HCT116 (cell line): ENCODE measurements at regions not wholly inside any gene's neighbourhood (a gene's known extent, or its start where the extent isn't known, plus 50 kb on each side); places are given as distances from the start of the nearest gene placed in this dataset.

Experiments
- ATAC-seq: fragments of 200-7000 bp; cut with Tn5 transposase; 2 replicates; pipeline ENCODE4 v1.9.1; 2020; ENCODE audit warnings: mild to moderate bottlenecking, moderate library complexity
- BruUV-seq: library from RNA; stranded (reverse); fragments of 400-500 nt; replicated peaks from 2 replicates; lab custom pipeline; 2021; lab: Mats Ljungman, UMichigan
- CTCF ChIA-PET: fragments of 300-600 bp; sonication (Branson Sonifier 250); formaldehyde crosslinking; loops from one replicate; lab custom pipeline; 2021; ENCODE audit warnings: antibody characterized with exemption; lab: Charles Lee
- POLR2A ChIA-PET: fragments of 300-600, 350-600 bp; sonication (Branson Sonifier 250); formaldehyde crosslinking; loops from one replicate; lab custom pipeline; 2021; ENCODE audit warnings: antibody characterized with exemption; lab: Charles Lee
- RAD21 ChIA-PET, 2 experiments: fragments of 300-600 bp; sonication (Branson Sonifier 250); formaldehyde crosslinking; loops; one replicate each; lab custom pipeline; 2023; ENCODE audit warnings: low total read pairs in 2 of 2; ENCODE audit not compliant: uncharacterized antibody in 2 of 2, unreplicated experiment in 2 of 2, low non-redundant PET in 1 of 2; lab: Charles Lee
- DNase-seq: peaks from one replicate; pipeline ENCODE4 v3.0.0-alpha.2; 2010; ENCODE audit warnings: low read depth, low spot score
- H2AFZ ChIP-seq: fragments of 200-600 bp; shearing (Covaris generic), sonication (generic); 2 replicates; pipeline ENCODE4 v1.6.1; 2017; ENCODE audit warnings: low read depth, mixed run types, mixed read lengths, antibody characterized with exemption, low read length; ENCODE audit not compliant: poor library complexity, severe bottlenecking
- H3K27ac ChIP-seq: 2 replicates; pipeline ENCODE4 v1.5.1; 2012; ENCODE audit warnings: low read depth, low read length
- H3K27me3 ChIP-seq: fragments of 200-600 bp; sonication (generic); 2 replicates; pipeline ENCODE4 v1.6.1; 2016; ENCODE audit warnings: mixed run types, low read length, mixed read lengths; ENCODE audit not compliant: insufficient read depth
- H3K36me3 ChIP-seq, 2 experiments: fragments of 200-500 bp in 1 of 2; fragments of 200-600 bp in 1 of 2; sonication (Bioruptor generic) in 1 of 2; sonication (generic) in 1 of 2; 2 replicates each; pipeline versions ENCODE4 v1.5.1 to v1.6.1; 2014 to 2016; ENCODE audit warnings: low read length in 2 of 2, inconsistent platforms in 1 of 2, mixed read lengths in 1 of 2, mixed run types in 1 of 2; ENCODE audit not compliant: insufficient read depth in 2 of 2, control insufficient read depth in 1 of 2
- H3K4me1 ChIP-seq, 2 experiments: fragments of 200-600 bp in 1 of 2; sonication (generic) in 1 of 2; 2 replicates each; pipeline versions ENCODE4 v1.5.1 to v1.6.1; 2012 to 2017; ENCODE audit warnings: low read length in 2 of 2, inconsistent platforms in 1 of 2, mild to moderate bottlenecking in 1 of 2, mixed read lengths in 1 of 2, mixed run types in 1 of 2, moderate library complexity in 1 of 2; ENCODE audit not compliant: insufficient read depth in 2 of 2, control insufficient read depth in 1 of 2
- H3K4me2 ChIP-seq: fragments of 200-600 bp; sonication (generic); 2 replicates; pipeline ENCODE4 v1.6.1; 2017; ENCODE audit warnings: mixed run types, low read length, mixed read lengths
- H3K4me3 ChIP-seq, 2 experiments: fragments of 200-600 bp in 1 of 2; sonication (generic) in 1 of 2; replicated peaks in 1 of 2; 2 replicates each; pipeline ENCODE4 v1.5.1; 2011 to 2016; ENCODE audit warnings: low read length in 2 of 2, control low read depth in 1 of 2, low read depth in 1 of 2, mild to moderate bottlenecking in 1 of 2, mixed read lengths in 1 of 2, mixed run types in 1 of 2
- H3K79me2 ChIP-seq: fragments of 200-600 bp; sonication (generic); 2 replicates; pipeline ENCODE4 v1.6.1; 2017; ENCODE audit warnings: mild to moderate bottlenecking, mixed run types, low read length, moderate library complexity, mixed read lengths; ENCODE audit not compliant: insufficient read depth
- H3K9ac ChIP-seq: fragments of 200-600 bp; sonication (generic); 2 replicates; pipeline ENCODE4 v1.6.1; 2016; ENCODE audit warnings: low read length, mixed read lengths
- H3K9me2 ChIP-seq: fragments of 200-600 bp; sonication (generic), shearing (Covaris generic); 2 replicates; pipeline ENCODE4 v1.6.1; 2017; ENCODE audit warnings: mixed run types, mild to moderate bottlenecking, moderate library complexity; ENCODE audit not compliant: insufficient read depth
- H3K9me3 ChIP-seq, 2 experiments: fragments of 200-500 bp in 1 of 2; fragments of 200-600 bp in 1 of 2; sonication (Bioruptor generic) in 1 of 2; sonication (generic) in 1 of 2; 2 replicates each; pipeline ENCODE4 v1.6.1; 2014 to 2017; ENCODE audit warnings: low read length in 2 of 2, mixed read lengths in 2 of 2, inconsistent platforms in 1 of 2, low read depth in 1 of 2, mild to moderate bottlenecking in 1 of 2, mixed run types in 1 of 2, moderate library complexity in 1 of 2; ENCODE audit not compliant: control insufficient read depth in 1 of 2, insufficient read depth in 1 of 2
- H4K20me1 ChIP-seq: fragments of 200-600 bp; sonication (generic), shearing (Covaris generic); 2 replicates; pipeline ENCODE4 v1.6.1; 2017; ENCODE audit warnings: mixed run types, mild to moderate bottlenecking, moderate library complexity; ENCODE audit not compliant: insufficient read depth
- CBX3 ChIP-seq: IDR thresholded peaks from 2 replicates; pipeline ENCODE4 v1.6.1; 2012; ENCODE audit warnings: low read depth
- CTCF ChIP-seq, 3 experiments: fragments of 200-600 bp in 1 of 3; sonication (generic) in 1 of 3; IDR thresholded peaks in 2 of 3; conservative IDR thresholded peaks in 1 of 3; 2 replicates each; pipeline ENCODE4 v1.5.1; 2012 to 2017; ENCODE audit warnings: low read depth in 2 of 3, low read length in 2 of 3, antibody characterized with exemption in 1 of 3, borderline replicate concordance in 1 of 3, control low read depth in 1 of 3, mild to moderate bottlenecking in 1 of 3, mixed read lengths in 1 of 3, mixed run types in 1 of 3, moderate library complexity in 1 of 3; ENCODE audit not compliant: insufficient read depth in 1 of 3
- EGR1 ChIP-seq: IDR thresholded peaks from 2 replicates; pipeline ENCODE4 v1.6.1; 2012; ENCODE audit warnings: low read depth
- EZH2 ChIP-seq: fragments of 200-600 bp; sonication (generic); IDR thresholded peaks from 2 replicates; pipeline ENCODE4 v1.6.1; 2017; ENCODE audit warnings: antibody characterized with exemption, mixed run types
- EZH2phosphoT487 ChIP-seq: fragments of 200-600 bp; IDR thresholded peaks from 2 replicates; pipeline ENCODE4 v1.6.1; 2018; ENCODE audit warnings: antibody characterized with exemption, borderline replicate concordance
- FOSL1 ChIP-seq: IDR thresholded peaks from 2 replicates; pipeline ENCODE4 v1.6.1; 2012; ENCODE audit warnings: low read depth
- MAX ChIP-seq: IDR thresholded peaks from 2 replicates; pipeline ENCODE4 v1.6.1; 2012
- RAD21 ChIP-seq: IDR thresholded peaks from 2 replicates; pipeline ENCODE4 v1.6.1; 2012; ENCODE audit warnings: low read depth, mild to moderate bottlenecking
- SP1 ChIP-seq: IDR thresholded peaks from 2 replicates; pipeline ENCODE4 v1.6.1; 2012; ENCODE audit warnings: low read depth
- YY1 ChIP-seq: IDR thresholded peaks from 2 replicates; pipeline ENCODE4 v1.6.1; 2011; ENCODE audit warnings: low read length, low read depth, moderate library complexity, mild to moderate bottlenecking; ENCODE audit not compliant: insufficient replicate concordance; ENCODE audit errors: extremely low read depth
- ZBTB33 ChIP-seq: IDR thresholded peaks from 2 replicates; pipeline ENCODE4 v1.6.1; 2011; ENCODE audit warnings: mild to moderate bottlenecking, low read length, moderate library complexity; ENCODE audit not compliant: insufficient replicate concordance; ENCODE audit errors: extremely low read depth
- intact Hi-C: fragments of 100-400 bp; cut with micrococcal nuclease; formaldehyde crosslinking; loops from 2 replicates; pipeline ENCODE4 v1.10.0; 2022

GRCh38 chr3:33936171-33936920, 137.9 kb downstream of the PDCD6IP start:
- ATAC-seq (no peak), DNase-seq (no peak)
- Histone ChIP-seq H3K9me3 (no peaks in the 10 kb centered on the region), H3K9me2 (no peaks in the 10 kb centered on the region), H3K27me3 (peaks cover 44% of the 10 kb centered on the region), H3K4me3 (no peak overlapping the region)
- no TSS peak for BruUV-seq
- no peak for TF ChIP-seq EZH2
- no peak for TF ChIP-seq CBX3
- TF ChIP-seq EGR1: no peak
- no peak for TF ChIP-seq CTCF (IDR thresholded peaks at IDR 0.05 in 2 of 3, conservative IDR thresholded peaks at IDR 0.05 in 1 of 3; ENCODE audit: borderline replicate concordance in 1 of 3, insufficient read depth in 1 of 3, low read depth in 2 of 3, low read length in 2 of 3)
- TF ChIP-seq RAD21: no peak
- no peak for TF ChIP-seq ZBTB33
- TF ChIP-seq MAX: no peak
- no peak for TF ChIP-seq YY1
- TF ChIP-seq SP1: no peak
- no peak for TF ChIP-seq FOSL1
- TF ChIP-seq EZH2phosphoT487: no peak
- TF ChIP-seq, all 23 proteins: peak for 0
- H3K27ac ChIP-seq: no peak overlapping the region
- intact Hi-C loops: no loop called here
- no peak overlapping the region for H2AFZ ChIP-seq
- H3K36me3 ChIP-seq: no peaks in the 10 kb centered on the region
- CTCF ChIA-PET: no interaction called here
- no peaks in the 10 kb centered on the region for H4K20me1 ChIP-seq
- RAD21 ChIA-PET: no interaction called here
- no peaks in the 10 kb centered on the region for H3K79me2 ChIP-seq
- no peaks in the 10 kb centered on the region for H3K4me1 ChIP-seq
- H3K4me2 ChIP-seq: no peak overlapping the region
- H3K9ac ChIP-seq: no peak overlapping the region
- POLR2A ChIA-PET: no interaction called here
